HUDEP-2 (cell line): ENCODE measurements at regions not wholly inside any gene's neighbourhood (a gene's known extent, or its start where the extent isn't known, plus 50 kb on each side); places are given as distances from the start of the nearest gene placed in this dataset.

Experiments used
- DNase-seq, 76 experiments: peaks; one replicate each; lab custom pipeline; 2025; ENCODE audit not compliant: unreplicated experiment in 76 of 76; lab: John Stamatoyannopoulos, UW

GRCh38 chr2:238597638-238598528, 171.2 kb downstream of the ASB1 start:
- no peak for DNase-seq

DNA sequence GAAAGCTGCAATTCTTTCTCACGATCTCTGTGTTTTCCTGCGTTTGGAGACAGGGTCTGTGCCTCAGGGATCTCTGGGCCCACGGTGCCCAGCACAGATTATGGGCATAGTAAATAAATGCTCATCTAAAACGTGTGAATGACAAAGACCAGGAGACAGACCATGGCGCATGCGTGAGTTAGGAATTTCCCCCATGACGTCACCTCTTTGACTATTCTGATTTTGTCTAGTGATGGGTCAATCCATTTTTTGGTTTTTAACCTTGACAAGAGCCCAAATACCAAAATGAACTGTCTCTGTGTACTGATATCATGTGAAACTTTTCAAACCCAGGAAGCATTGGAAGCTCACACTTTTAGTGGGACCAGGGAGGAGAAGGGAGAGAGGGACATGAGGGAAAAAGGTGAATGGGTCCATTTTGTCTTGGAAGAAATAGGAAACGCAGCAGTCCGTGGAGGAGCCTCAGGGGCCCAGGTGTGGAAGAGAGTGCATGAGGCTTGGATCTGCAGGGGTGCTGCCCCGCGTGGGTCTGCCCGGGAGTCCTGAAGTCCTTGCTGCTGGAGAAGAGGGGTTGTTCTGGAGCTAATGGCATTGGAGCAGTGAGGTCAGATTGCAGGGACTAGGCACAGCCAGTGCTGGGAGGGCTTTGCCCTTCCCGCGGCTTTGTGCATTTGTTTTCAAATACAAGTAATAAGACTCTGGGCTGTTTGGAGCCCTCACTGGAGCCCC, 172.2 kb downstream of the ASB1 start:
- no peak for DNase-seq

DNA sequence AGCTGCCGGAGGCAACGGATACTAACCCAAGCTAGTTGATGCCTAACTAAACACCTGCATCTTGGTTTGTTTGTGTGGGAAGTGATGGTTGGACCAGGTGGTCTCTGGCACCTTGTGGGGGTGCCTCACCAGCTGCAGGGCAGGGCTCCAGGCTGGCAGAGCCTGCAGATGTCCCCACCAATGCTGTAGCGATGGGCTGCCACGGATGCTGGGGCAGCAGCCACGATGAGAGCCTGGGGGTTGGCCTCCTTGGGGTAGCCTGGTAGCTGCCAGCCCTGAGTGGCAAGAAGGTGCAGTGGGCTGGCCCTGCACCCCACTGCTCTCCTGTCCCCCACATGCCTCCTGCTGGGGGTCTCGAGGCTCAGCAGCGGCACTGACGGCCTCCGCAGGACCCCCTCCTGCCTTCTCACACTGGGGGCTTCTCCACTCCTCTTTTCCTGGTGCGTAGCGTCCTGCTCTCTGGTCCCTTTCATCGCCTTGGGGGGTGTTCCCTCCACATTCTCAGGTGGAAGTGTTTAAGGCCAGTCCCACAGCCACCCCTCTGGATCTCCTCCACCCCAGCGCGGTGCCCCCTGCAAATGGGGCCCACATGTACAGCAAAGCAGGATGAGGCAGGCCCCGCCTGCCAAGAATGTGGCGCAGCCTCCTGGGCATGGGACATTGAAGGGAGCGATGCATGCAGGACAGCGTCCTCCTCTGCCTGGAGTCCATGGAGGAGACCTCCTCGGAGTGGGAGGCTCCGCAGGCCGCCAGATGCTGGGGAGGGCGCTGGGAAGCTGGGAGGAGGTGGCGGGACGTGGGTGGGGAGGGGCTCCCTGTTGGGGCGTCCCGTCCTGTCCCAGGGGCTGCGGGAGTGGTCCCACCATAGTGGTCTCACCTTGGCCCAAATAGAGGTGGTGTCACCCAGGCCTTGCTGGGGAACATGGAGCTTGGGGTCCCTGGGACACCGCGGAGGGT, 173.1 kb downstream of the ASB1 start:
- no peak for DNase-seq

GRCh38 chr2:238600506-238601432, 174.0 kb downstream of the ASB1 start:
- no peak for DNase-seq

DNA sequence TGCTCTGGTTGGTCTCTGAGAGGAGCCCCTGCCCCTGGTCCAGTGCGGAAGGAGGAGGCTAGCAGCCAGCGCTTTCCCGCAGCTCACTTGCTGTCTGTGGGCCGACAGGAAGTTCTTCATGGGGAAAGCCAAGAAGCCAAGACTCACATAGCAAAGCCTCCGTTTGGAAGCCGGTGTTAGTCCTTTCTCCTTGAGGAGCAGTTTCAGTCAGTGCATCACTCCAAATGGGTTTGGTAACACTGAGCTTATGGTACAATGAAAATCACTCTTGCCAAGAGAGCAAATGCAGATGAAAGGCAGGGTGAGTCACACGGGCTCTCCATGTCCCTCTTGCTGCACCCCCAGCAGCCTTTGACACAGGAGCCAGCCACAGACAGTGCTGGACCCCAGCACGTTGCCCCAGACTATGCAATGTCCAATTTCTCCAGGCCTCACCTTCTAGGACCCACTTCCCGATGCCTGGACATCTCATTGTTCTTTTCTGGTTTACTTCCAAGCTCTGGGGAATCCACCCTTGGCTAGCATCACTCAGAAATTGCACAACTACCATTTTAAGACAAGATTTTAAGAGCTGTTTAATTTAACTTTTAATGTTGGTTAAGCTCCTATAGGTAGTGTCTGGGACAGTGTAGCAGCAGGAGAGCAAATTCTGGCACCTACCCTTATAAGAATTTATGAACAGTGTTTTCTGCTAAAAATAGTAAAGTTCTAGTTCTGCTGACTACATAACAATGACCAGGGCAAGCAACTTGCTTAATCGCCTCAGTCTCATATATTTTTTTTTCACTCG, 174.9 kb downstream of the ASB1 start:
- DNase-seq = no peak

GRCh38 chr2:238602223-238602960, 175.7 kb downstream of the ASB1 start:
- DNase-seq = no peak

DNA sequence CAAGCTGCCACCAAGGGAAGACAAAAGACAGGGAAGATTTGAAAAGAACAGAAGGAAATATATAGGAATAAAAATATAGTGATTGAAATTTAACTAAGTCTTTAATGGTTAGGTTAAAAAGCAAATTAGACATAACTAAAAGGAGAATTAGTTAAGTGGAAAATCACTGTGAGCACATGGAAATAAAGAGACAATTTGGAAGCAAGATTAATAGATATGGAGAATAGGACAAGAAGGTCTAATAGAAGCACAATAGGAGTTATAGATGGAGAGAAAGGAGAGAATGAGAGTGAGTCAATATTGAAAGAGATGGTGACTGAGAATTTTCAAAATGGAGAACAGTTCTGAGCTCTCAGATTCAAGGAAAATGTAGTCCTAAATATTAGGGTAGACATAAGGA, 176.9 kb downstream of the ASB1 start:
- no peak for DNase-seq

DNA sequence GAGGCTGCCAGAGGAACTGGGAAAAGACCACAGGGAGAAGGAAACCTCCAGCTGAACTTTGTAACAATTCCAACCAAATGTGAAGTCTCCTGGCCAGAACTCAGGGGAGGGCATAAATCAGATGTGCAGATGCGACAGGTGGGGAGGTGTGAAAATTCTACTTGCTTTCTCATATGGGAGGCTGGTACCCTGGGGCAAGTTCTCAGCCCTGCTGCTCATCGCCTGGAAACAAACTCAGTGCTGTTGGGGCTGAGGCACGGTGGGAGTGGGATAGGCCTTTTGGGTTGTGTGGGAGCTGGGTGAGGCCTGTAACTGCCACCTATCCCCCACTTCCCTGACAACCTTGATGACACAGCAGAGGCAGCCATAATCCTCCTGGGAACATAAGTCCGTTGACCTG, 179.6 kb downstream of the ASB1 start:
- no peak for DNase-seq

DNA sequence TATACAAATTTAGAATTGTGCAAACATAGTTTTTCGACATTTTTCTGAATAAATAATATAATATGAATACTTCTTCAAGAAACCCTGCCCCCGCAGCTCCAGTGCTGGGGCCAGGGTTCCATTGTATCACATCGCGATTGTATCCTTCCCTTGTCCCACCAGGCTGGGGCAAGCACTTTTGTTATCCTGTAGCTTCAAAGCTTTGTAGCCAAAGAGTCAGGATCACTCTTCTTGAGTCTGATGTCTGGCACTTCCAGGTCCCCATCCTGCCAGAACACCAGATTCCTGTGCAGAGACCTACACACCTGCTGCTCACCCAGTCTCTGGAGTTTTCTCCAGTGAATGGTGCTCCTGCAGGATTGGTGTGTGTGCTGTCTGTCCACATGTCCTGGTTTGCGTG, 186.9 kb downstream of the ASB1 start:
- DNase-seq = no peak

- DNase-seq = no peak
Measured at GRCh38 chr2:238614376-238614775, 187.6 kb downstream of the ASB1 start.

GRCh38 chr2:238615187-238615586, 188.5 kb downstream of the ASB1 start:
- DNase-seq = no peak

GRCh38 chr2:238616681-238617080, 190.0 kb downstream of the ASB1 start:
- DNase-seq = no peak

DNA sequence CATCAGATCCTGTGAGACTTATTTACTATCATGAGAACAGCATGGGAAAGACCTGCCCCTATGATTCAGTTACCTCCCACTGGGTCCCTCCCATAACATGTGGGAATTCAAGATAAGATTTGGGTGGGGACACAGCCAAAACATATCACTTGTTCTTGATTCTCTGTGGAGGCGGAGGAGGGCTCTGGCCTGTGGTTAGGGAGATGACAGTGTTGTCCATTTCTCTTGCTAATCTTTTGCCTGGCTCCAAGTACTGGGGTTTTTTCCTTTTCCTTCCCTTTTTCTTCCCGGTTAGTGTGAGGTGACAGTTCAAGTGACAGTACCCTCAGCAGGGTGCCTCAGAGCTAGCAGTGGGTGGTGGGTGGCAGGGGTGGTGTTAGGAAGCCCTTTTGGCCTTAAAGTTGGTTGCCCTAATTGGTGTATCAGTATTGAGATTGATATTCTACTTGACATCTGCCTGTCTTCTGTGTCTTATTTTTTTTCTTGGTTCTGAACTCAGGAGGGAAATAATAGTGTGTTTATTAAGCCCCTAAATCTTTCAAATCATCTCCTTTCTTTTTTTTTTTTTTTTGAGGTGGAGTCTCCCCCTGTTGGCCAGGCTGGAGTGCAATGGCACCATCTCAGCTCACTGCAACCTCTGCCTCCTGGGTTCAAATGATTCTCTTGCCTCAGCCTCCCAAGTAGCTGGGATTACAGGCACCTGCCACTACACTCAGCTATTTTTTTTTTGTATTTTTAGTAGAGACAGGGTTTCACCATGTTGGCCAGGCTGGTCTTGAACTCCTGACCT, 192.0 kb downstream of the ASB1 start:
- DNase-seq = peak in 21 of 76 experiments; percentile 1 to 52 (median 10)

DNA sequence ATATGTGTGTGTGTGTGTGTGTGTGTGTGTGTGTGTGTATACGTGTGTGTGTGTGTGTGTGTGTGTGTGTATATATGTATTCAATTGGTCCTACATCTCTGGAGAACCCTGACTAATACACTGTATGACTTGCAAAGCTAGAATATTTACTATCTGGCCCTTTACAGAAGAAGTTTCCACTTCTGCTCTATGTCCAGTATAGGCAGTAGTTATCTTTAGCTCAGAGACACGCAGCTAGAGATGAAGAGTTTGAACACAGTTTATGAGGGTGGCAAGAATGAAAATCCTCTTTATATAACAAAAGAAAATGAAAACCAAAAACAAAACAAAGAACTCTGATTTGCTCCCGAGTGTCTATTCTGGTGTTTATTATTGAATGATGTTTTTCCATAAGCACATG, 201.2 kb downstream of the ASB1 start:
- no peak for DNase-seq

DNA sequence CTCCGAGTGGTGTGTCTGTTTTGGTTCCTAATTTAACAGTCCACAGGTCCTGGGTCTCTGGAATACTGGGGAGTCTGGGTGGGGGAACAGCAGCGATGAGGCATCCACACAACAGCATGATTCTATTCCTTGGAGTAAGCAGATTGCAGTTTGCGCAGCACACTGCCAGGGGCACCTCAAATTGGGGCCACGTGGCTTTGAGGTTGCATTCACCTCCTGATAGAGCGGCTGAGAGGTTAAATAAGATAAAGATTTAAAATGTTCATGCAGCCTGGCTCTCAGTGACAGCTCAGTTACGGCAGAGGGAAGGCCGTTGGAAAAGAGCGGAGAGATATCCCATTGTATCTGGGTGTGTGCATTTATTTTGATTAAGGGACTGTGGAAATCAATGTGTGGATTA, 202.3 kb downstream of the ASB1 start:
- no peak for DNase-seq

- no peak for DNase-seq
Measured at GRCh38 chr2:238631491-238632180, 204.9 kb downstream of the ASB1 start.
